Panc1 (cell line): ENCODE measurements at regions not wholly inside any gene's neighbourhood (a gene's known extent, or its start where the extent isn't known, plus 50 kb on each side); places are given as distances from the start of the nearest gene placed in this dataset.

Experiments
- POLR2AphosphoS5 ChIP-seq: IDR thresholded peaks from 2 replicates; pipeline ENCODE4 v1.6.1; 2012; ENCODE audit warnings: mild to moderate bottlenecking, low read depth, low read length, moderate library complexity
- SIN3A ChIP-seq: IDR thresholded peaks from 2 replicates; pipeline ENCODE4 v1.6.1; 2012; ENCODE audit warnings: low read depth, mild to moderate bottlenecking, low read length, moderate library complexity, borderline replicate concordance; ENCODE audit not compliant: insufficient read depth
- TCF7L2 ChIP-seq: IDR thresholded peaks from 2 replicates; pipeline ENCODE4 v1.6.1; 2011; ENCODE audit warnings: mild to moderate bottlenecking, low read depth, low read length, inconsistent platforms
- TF ChIP-seq, protein P1 (sequence below): fragments of 450-650 bp; IDR thresholded peaks from 2 replicates; pipeline ENCODE4 v1.5.1; 2017; ENCODE audit warnings: mild to moderate bottlenecking
- TF ChIP-seq, protein P2 (sequence below), 2 experiments: IDR thresholded peaks; 2 replicates each; pipeline ENCODE4 v1.6.1; 2011 to 2012; ENCODE audit warnings: low read depth in 2 of 2, control low read depth in 1 of 2, low read length in 1 of 2, mild to moderate bottlenecking in 1 of 2, moderate library complexity in 1 of 2; ENCODE audit not compliant: insufficient read depth in 1 of 2

DNA sequence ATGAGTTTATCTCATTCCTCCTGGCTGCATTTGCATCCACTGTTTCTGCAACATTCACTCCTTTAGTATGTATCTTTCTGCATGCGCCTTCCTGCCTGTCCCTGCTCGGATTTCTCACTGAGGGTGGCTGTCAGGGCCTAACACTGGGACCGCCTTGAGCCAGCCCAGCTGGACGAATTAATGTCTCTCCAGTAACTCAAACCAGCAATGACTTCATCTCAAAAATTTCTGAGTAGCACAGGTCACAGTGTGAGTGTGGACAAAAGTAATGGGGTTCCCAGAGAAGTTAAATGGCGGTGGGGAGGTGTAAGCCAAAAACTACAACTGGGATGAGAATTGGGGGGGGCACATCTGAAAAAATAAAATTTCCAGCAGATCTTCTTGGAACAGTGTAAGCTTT is 444.0 kb upstream of the MGMT start:
- TF ChIP-seq, protein P1, sequence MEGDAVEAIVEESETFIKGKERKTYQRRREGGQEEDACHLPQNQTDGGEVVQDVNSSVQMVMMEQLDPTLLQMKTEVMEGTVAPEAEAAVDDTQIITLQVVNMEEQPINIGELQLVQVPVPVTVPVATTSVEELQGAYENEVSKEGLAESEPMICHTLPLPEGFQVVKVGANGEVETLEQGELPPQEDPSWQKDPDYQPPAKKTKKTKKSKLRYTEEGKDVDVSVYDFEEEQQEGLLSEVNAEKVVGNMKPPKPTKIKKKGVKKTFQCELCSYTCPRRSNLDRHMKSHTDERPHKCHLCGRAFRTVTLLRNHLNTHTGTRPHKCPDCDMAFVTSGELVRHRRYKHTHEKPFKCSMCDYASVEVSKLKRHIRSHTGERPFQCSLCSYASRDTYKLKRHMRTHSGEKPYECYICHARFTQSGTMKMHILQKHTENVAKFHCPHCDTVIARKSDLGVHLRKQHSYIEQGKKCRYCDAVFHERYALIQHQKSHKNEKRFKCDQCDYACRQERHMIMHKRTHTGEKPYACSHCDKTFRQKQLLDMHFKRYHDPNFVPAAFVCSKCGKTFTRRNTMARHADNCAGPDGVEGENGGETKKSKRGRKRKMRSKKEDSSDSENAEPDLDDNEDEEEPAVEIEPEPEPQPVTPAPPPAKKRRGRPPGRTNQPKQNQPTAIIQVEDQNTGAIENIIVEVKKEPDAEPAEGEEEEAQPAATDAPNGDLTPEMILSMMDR, result no peak
- TF ChIP-seq, protein P2, sequence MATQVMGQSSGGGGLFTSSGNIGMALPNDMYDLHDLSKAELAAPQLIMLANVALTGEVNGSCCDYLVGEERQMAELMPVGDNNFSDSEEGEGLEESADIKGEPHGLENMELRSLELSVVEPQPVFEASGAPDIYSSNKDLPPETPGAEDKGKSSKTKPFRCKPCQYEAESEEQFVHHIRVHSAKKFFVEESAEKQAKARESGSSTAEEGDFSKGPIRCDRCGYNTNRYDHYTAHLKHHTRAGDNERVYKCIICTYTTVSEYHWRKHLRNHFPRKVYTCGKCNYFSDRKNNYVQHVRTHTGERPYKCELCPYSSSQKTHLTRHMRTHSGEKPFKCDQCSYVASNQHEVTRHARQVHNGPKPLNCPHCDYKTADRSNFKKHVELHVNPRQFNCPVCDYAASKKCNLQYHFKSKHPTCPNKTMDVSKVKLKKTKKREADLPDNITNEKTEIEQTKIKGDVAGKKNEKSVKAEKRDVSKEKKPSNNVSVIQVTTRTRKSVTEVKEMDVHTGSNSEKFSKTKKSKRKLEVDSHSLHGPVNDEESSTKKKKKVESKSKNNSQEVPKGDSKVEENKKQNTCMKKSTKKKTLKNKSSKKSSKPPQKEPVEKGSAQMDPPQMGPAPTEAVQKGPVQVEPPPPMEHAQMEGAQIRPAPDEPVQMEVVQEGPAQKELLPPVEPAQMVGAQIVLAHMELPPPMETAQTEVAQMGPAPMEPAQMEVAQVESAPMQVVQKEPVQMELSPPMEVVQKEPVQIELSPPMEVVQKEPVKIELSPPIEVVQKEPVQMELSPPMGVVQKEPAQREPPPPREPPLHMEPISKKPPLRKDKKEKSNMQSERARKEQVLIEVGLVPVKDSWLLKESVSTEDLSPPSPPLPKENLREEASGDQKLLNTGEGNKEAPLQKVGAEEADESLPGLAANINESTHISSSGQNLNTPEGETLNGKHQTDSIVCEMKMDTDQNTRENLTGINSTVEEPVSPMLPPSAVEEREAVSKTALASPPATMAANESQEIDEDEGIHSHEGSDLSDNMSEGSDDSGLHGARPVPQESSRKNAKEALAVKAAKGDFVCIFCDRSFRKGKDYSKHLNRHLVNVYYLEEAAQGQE (IDR thresholded peaks at IDR 0.05; ENCODE audit: insufficient read depth in 1 of 2, low read depth in 2 of 2, low read length in 1 of 2), result no peak
- TF ChIP-seq POLR2AphosphoS5 (no peak), TCF7L2 (no peak), SIN3A (no peak)
